ENCODE measurements at regions not wholly inside any gene's neighbourhood (a gene's known extent, or its start where the extent isn't known, plus 50 kb on each side); places are given as distances from the start of the nearest gene placed in this dataset.

- DNase-seq, result no peak
These were observed 132.5 kb downstream of the ZNF326 start for GRCh38 chr1:90127288-90127953.

- no peak for DNase-seq
These were observed 131.9 kb downstream of the ZNF326 start for GRCh38 chr1:90126834-90127233.

GRCh38 chr1:90122654-90123340, 127.9 kb downstream of the ZNF326 start:
- DNase-seq, result no peak

GRCh38 chr1:90114521-90115141, 119.7 kb downstream of the ZNF326 start:
- DNase-seq, result no peak

- DNase-seq, result no peak
These were observed 113.1 kb downstream of the ZNF326 start for GRCh38 chr1:90107990-90108389.

GRCh38 chr1:90106311-90106710, 111.4 kb downstream of the ZNF326 start:
- no peak for DNase-seq

- no peak for DNase-seq
These were observed 110.1 kb downstream of the ZNF326 start for GRCh38 chr1:90104941-90105538.

GRCh38 chr1:90100566-90100965, 105.7 kb downstream of the ZNF326 start:
- DNase-seq, result no peak

- DNase-seq, result no peak
These were observed 97.5 kb downstream of the ZNF326 start for GRCh38 chr1:90092441-90092840.

Data from activated CD4-positive, alpha-beta T cell treated with anti-CD3 and anti-CD28 coated beads for 48 hours (primary cell).